ENCODE measurements at regions not wholly inside any gene's neighbourhood (a gene's known extent, or its start where the extent isn't known, plus 50 kb on each side); places are given as distances from the start of the nearest gene placed in this dataset.

- DNase-seq = no peak
Measured at GRCh38 chr11:111444040-111444439, 65.0 kb upstream of the POU2AF1 start.

DNA sequence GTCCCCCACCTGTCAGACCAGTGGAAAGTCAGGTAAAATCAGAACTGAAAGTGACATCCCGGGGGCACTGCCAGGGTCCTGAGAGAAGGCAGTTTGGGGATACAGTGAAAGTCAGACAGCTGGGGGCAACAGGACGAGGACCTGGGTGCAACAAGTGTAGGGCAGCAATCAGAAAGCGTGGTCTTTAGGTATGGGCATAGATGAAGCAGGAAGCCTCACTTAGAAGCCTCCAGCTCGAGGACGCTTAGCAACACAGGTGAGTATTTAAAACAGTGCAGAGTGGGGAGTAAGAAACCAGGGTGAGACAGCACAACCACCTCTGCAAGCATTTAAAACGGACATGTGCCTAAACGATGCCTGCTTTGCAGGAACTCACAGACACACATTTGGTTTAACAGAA, 64.6 kb upstream of the POU2AF1 start:
- DNase-seq = no peak

DNA sequence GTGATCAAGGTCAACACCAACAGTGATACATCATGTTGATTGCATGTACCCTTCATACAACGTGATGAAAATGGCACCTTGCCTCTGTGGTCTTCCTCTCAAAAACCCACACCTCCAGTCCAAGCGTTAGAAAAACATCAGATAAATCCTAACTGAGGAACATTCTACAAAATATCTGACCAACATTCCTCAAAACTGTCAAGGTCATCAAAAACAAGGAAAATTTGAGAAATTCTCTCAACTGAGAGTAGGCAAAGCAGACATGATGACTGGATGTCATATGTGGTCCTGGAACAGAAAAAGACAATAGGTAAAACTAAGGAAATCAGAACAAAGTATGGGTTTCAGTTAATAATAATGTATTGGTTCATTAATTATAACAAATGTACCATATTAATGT, 64.0 kb upstream of the POU2AF1 start:
- DNase-seq = no peak

- peak in 1 of 2 experiments; percentile 9 for DNase-seq
Measured at GRCh38 chr11:111441443-111441842, 62.4 kb upstream of the POU2AF1 start.

DNA sequence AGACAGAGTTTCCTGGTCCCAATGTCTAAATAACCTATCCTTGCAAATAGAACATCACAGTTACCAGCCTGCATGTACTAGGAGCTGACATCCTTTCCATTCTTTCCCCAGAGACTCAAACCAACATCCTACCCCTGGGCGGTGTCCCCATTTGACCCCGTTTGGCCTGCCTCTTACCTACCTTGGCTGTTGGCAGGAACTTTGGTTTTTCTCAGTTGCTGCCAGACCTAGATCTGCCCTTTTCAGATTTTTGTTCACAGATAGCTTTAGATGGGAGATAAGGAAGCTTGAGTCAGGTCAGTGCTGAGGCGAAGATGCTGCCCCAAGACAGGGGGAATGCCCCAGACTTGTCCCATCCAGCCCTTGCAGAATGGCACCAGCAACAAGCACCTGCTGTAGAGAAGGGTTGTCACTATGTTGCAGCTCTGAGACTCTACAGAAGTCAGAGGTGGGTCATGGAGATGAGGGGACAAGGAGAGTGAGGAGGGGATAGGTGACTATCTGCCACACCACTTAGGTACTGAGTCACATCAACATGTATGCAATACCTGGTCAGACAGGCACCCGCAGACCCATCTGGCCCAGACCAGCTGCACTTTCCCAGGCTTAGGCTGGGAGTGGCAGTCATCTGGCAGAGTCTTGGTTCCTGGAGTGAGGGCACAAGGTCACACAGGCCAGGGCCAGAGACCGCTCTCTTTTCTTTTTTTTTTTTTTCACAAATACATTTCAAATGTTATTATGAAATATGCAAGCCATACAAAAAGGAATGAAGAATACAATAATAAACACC, 61.5 kb upstream of the POU2AF1 start:
- DNase-seq = no peak

DNA sequence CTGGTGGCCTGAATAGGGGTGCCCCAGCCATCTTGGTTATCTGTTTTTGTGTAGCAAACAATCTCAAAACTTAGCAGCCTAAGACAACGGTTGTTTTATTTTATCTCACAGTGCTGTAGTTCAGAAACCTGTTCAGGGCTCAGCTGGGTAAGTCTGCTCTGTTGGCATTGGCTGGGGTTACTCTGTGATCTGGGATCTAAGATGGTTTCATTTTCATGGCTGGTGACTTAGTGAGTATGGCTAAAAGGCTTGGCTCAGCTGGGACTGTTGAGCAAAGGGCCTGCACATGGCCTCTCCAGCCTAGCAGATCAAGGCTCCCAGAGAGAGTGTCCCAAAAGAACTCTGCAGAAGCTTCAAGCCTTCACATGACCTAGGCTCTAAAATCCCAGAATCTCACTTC, 60.8 kb upstream of the POU2AF1 start:
- no peak for DNase-seq

- no peak for DNase-seq
Measured at GRCh38 chr11:111438846-111439520, 59.9 kb upstream of the POU2AF1 start.

GRCh38 chr11:111438168-111438567, 59.1 kb upstream of the POU2AF1 start:
- no peak for DNase-seq

GRCh38 chr11:111435046-111435698, 56.1 kb upstream of the POU2AF1 start:
- DNase-seq = no peak

DNA sequence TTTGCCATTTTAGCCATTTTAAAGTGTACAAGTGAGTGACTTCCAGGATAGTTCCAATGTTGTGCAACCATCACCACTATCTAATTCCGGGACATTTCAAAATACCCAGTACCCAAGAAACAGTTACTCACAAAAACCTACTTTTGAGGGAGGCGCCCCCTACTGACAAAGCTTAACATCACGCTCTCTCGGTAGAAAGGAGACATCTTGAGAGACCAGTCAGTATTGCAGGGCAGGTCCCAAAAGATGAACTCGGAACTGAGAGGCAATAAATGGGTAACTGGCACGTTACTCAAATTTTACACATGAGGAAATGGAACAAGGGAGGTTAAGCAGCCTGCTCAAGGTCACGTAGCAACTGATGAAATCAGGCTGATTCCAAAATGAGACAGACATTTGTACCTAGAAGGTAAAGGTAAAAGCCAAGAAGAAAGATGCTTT, 50.0 kb upstream of the POU2AF1 start:
- peak; percentile 46 to 51 for DNase-seq
